GM23248 (cell line): ENCODE measurements at regions not wholly inside any gene's neighbourhood (a gene's known extent, or its start where the extent isn't known, plus 50 kb on each side); places are given as distances from the start of the nearest gene placed in this dataset.

ENCODE experiments used
- DNase-seq: peaks from one replicate; pipeline ENCODE4 v3.0.0-alpha.2; 2015
- H2AFZ ChIP-seq: fragments of 200-600 bp; sonication (generic); 2 replicates; pipeline ENCODE4 v1.6.1; 2016; ENCODE audit warnings: antibody characterized with exemption
- H3F3A ChIP-seq: fragments of 200-600 bp; sonication (generic); 2 replicates; pipeline ENCODE4 v1.6.1; 2016; ENCODE audit warnings: mild to moderate bottlenecking, antibody characterized with exemption, mixed run types; ENCODE audit not compliant: insufficient read depth
- H3K27ac ChIP-seq: fragments of 200-600 bp; sonication (generic); 2 replicates; pipeline ENCODE4 v1.5.1; 2016; ENCODE audit warnings: mild to moderate bottlenecking
- H3K27me3 ChIP-seq: fragments of 200-600 bp; sonication (generic); replicated peaks from 2 replicates; pipeline ENCODE4 v1.6.1; 2016; ENCODE audit warnings: mild to moderate bottlenecking; ENCODE audit not compliant: insufficient read depth
- H3K36me3 ChIP-seq: fragments of 200-600 bp; sonication (generic); 2 replicates; pipeline ENCODE4 v1.6.1; 2016; ENCODE audit warnings: low read depth, mild to moderate bottlenecking
- H3K4me1 ChIP-seq: fragments of 200-600 bp; sonication (generic); 2 replicates; pipeline ENCODE4 v1.6.1; 2016; ENCODE audit warnings: mild to moderate bottlenecking; ENCODE audit not compliant: insufficient read depth
- H3K4me2 ChIP-seq: fragments of 200-600 bp; sonication (generic); one replicate; pipeline ENCODE4 v1.6.1; 2016; ENCODE audit warnings: mild to moderate bottlenecking; ENCODE audit not compliant: unreplicated experiment
- H3K4me3 ChIP-seq: fragments of 200-600 bp; sonication (generic); 2 replicates; pipeline ENCODE4 v1.5.1; 2016; ENCODE audit warnings: mild to moderate bottlenecking
- H3K79me2 ChIP-seq: fragments of 200-600 bp; sonication (generic); 2 replicates; pipeline ENCODE4 v1.6.1; 2016; ENCODE audit warnings: mild to moderate bottlenecking; ENCODE audit not compliant: insufficient read depth
- H3K9ac ChIP-seq: fragments of 200-600 bp; sonication (generic); 2 replicates; pipeline ENCODE4 v1.6.1; 2016; ENCODE audit warnings: mild to moderate bottlenecking
- H3K9me2 ChIP-seq: fragments of 200-600 bp; sonication (generic); 2 replicates; pipeline ENCODE4 v1.6.1; 2016; ENCODE audit warnings: mixed run types, mild to moderate bottlenecking, moderate library complexity; ENCODE audit not compliant: insufficient read depth
- H3K9me3 ChIP-seq: fragments of 200-600 bp; sonication (generic); one replicate; pipeline ENCODE4 v1.6.1; 2017; ENCODE audit warnings: low read depth
- H4K20me1 ChIP-seq: fragments of 200-600 bp; sonication (generic); 2 replicates; pipeline ENCODE4 v1.6.0; 2016; ENCODE audit not compliant: insufficient read depth
- EZH2 ChIP-seq: fragments of 200-600 bp; sonication (generic); IDR thresholded peaks from 2 replicates; pipeline ENCODE4 v1.6.1; 2018; ENCODE audit warnings: antibody characterized with exemption, mild to moderate bottlenecking; ENCODE audit not compliant: insufficient read depth, poor library complexity, severe bottlenecking
- EZH2phosphoT487 ChIP-seq: fragments of 200-600 bp; sonication (generic); IDR thresholded peaks from 2 replicates; pipeline ENCODE4 v1.6.1; 2018; ENCODE audit warnings: antibody characterized with exemption, moderate library complexity, mild to moderate bottlenecking, low read depth; ENCODE audit not compliant: insufficient read depth
- WGBS, 2 experiments: methylation state at CpG; one replicate each; pipeline ENCODE4 v1.1.6; 2015 to 2017; ENCODE audit warnings: low lambda C conversion rate in 2 of 2, low coverage in 1 of 2; ENCODE audit errors: missing lambda C conversion rate in 2 of 2; 5-methylcytosine and 5-hydroxymethylcytosine counted together
- in situ Hi-C: fragments of 300-500 bp; cut with MboI; formaldehyde crosslinking; loops from 2 replicates; pipeline ENCODE4 v1.15.0; 2020

GRCh38 chr3:102307442-102307841, 127.4 kb upstream of the ZPLD1 start:
- Histone ChIP-seq H3K9me3 (no peaks in the 10 kb centered on the region), H3F3A (no peaks in the 10 kb centered on the region), H3K9ac (no peak overlapping the region), H3K4me1 (no peaks in the 10 kb centered on the region), H3K4me2 (no peak overlapping the region), H3K27ac (no peak overlapping the region), H2AFZ (no peak overlapping the region), H3K4me3 (no peak overlapping the region), H3K79me2 (no peaks in the 10 kb centered on the region), H3K9me2 (no peaks in the 10 kb centered on the region; the same call in 1 of the 2 replicates), H4K20me1 (no peaks in the 10 kb centered on the region), H3K36me3 (no peaks in the 10 kb centered on the region), H3K27me3 (peaks cover 5% of the 10 kb centered on the region; the same call in 1 of the 2 replicates)
- no peak for DNase-seq
- TF ChIP-seq EZH2 = no peak
- no peak for TF ChIP-seq EZH2phosphoT487
- WGBS, 2 experiments = 25 to 36% methylated on average over 2 of the region's 2 CpGs
- in situ Hi-C loops = no loop called here

- no peaks in the 10 kb centered on the region for H3K36me3 ChIP-seq
- H3K4me2 ChIP-seq = no peak overlapping the region
- in situ Hi-C loops = no loop called here
- no peaks in the 10 kb centered on the region for H3K4me1 ChIP-seq
- H3K9me2 ChIP-seq = no peaks in the 10 kb centered on the region
- DNase-seq = peak; percentile 1
- no peaks in the 10 kb centered on the region for H4K20me1 ChIP-seq
- no peaks in the 10 kb centered on the region for H3F3A ChIP-seq
- no peaks in the 10 kb centered on the region for H3K9me3 ChIP-seq
- H3K79me2 ChIP-seq = no peaks in the 10 kb centered on the region
- H2AFZ ChIP-seq = no peak overlapping the region
- no peak overlapping the region for H3K27ac ChIP-seq
- WGBS, 2 experiments = 3 to 5% methylated on average over 1 of the region's 1 CpG
- no peaks in the 10 kb centered on the region for H3K27me3 ChIP-seq
- H3K4me3 ChIP-seq = no peak overlapping the region
- TF ChIP-seq EZH2phosphoT487 = no peak
- no peak for TF ChIP-seq EZH2
- no peak overlapping the region for H3K9ac ChIP-seq
These were observed 105.7 kb upstream of the ZPLD1 start for GRCh38 chr3:102329066-102329465.

- 17 to 29% methylated on average over 1 of the region's 1 CpG for WGBS, 2 experiments
- H3K9me2 ChIP-seq = no peaks in the 10 kb centered on the region
These were observed 105.3 kb upstream of the ZPLD1 start for GRCh38 chr3:102329561-102329960.

GRCh38 chr3:102332205-102332604, 102.6 kb upstream of the ZPLD1 start:
- no peak overlapping the region for H3K27ac ChIP-seq
- no peaks in the 10 kb centered on the region for H3K4me1 ChIP-seq
- TF ChIP-seq EZH2phosphoT487 (no peak), EZH2 (no peak)
- no peak overlapping the region for H3K9ac ChIP-seq
- in situ Hi-C loops = no loop called here
- H3K4me3 ChIP-seq = no peak overlapping the region
- H3K79me2 ChIP-seq = no peaks in the 10 kb centered on the region
- no peaks in the 10 kb centered on the region for H3K9me2 ChIP-seq
- H3K9me3 ChIP-seq = no peaks in the 10 kb centered on the region
- H3K4me2 ChIP-seq = no peak overlapping the region
- H3K27me3 ChIP-seq = no peaks in the 10 kb centered on the region
- no peak for DNase-seq
- H3K36me3 ChIP-seq = no peaks in the 10 kb centered on the region
- no peaks in the 10 kb centered on the region for H3F3A ChIP-seq
- no peak overlapping the region for H2AFZ ChIP-seq
- WGBS, 2 experiments = 48 to 69% methylated on average over 1 of the region's 1 CpG
- no peaks in the 10 kb centered on the region for H4K20me1 ChIP-seq

More at GRCh38 chr3:102329561-102329960, 105.3 kb upstream of the ZPLD1 start:
- no peak for DNase-seq
- H3K4me3 ChIP-seq = no peak overlapping the region
- TF ChIP-seq EZH2phosphoT487 (no peak), EZH2 (no peak)
- H4K20me1 ChIP-seq = no peaks in the 10 kb centered on the region
- no peaks in the 10 kb centered on the region for H3K79me2 ChIP-seq
- H3F3A ChIP-seq = no peaks in the 10 kb centered on the region
- H2AFZ ChIP-seq = no peak overlapping the region
- in situ Hi-C loops = no loop called here
- no peak overlapping the region for H3K4me2 ChIP-seq
- no peaks in the 10 kb centered on the region for H3K36me3 ChIP-seq
- H3K9me3 ChIP-seq = no peaks in the 10 kb centered on the region
- no peak overlapping the region for H3K9ac ChIP-seq
- no peak overlapping the region for H3K27ac ChIP-seq
- H3K4me1 ChIP-seq = no peaks in the 10 kb centered on the region
- no peaks in the 10 kb centered on the region for H3K27me3 ChIP-seq

- no peak for TF ChIP-seq EZH2
- TF ChIP-seq EZH2phosphoT487 = no peak
- DNase-seq = no peak
- H3K27me3 ChIP-seq = no peaks in the 10 kb centered on the region
- H3K9ac ChIP-seq = no peak overlapping the region
- H3K36me3 ChIP-seq = no peaks in the 10 kb centered on the region
- no peak overlapping the region for H3K4me3 ChIP-seq
- H3K79me2 ChIP-seq = no peaks in the 10 kb centered on the region
- H3K9me3 ChIP-seq = no peaks in the 10 kb centered on the region
- H3K4me1 ChIP-seq = no peaks in the 10 kb centered on the region
- H3K4me2 ChIP-seq = no peak overlapping the region
- H3K9me2 ChIP-seq = no peaks in the 10 kb centered on the region
- in situ Hi-C loops = no loop called here
- H4K20me1 ChIP-seq = no peaks in the 10 kb centered on the region
- H3K27ac ChIP-seq = no peak overlapping the region
- H2AFZ ChIP-seq = no peak overlapping the region
- no peaks in the 10 kb centered on the region for H3F3A ChIP-seq
These were observed 101.9 kb upstream of the ZPLD1 start for GRCh38 chr3:102332934-102333333.
